Activated CD4-positive, alpha-beta memory T cell treated with anti-CD3 and anti-CD28 coated beads for 36 hours (primary cell): ENCODE measurements at regions not wholly inside any gene's neighbourhood (a gene's known extent, or its start where the extent isn't known, plus 50 kb on each side); places are given as distances from the start of the nearest gene placed in this dataset.

Experiments used
- CTCF ChIA-PET: fragments of 350-600 bp; sonication (Branson Sonifier 250); formaldehyde crosslinking; loops from one replicate; lab custom pipeline; 2021; ENCODE audit warnings: antibody characterized with exemption, inconsistent platforms; lab: Charles Lee
- POLR2A ChIA-PET: fragments of 350-600 bp; sonication (Branson Sonifier 250); formaldehyde crosslinking; loops from one replicate; lab custom pipeline; 2021; ENCODE audit warnings: antibody characterized with exemption; lab: Charles Lee
- DNase-seq: peaks from one replicate; pipeline ENCODE4 v3.0.0-alpha.2; 2020
- H3K27ac Mint-ChIP-seq: one replicate; pipeline ENCODE4 v1.8.0; 2021; ENCODE audit warnings: mixed read lengths
- H3K27me3 Mint-ChIP-seq: one replicate; pipeline ENCODE4 v1.8.0; 2021; ENCODE audit warnings: mixed read lengths
- H3K36me3 Mint-ChIP-seq: one replicate; pipeline ENCODE4 v1.8.0; 2021; ENCODE audit warnings: mixed read lengths
- H3K4me1 Mint-ChIP-seq: one replicate; pipeline ENCODE4 v1.8.0; 2021; ENCODE audit warnings: low read depth, mixed read lengths
- H3K4me3 Mint-ChIP-seq: one replicate; pipeline ENCODE4 v1.8.0; 2021; ENCODE audit warnings: mild to moderate bottlenecking, mixed read lengths
- H3K9me3 Mint-ChIP-seq: one replicate; pipeline ENCODE4 v1.8.0; 2021; ENCODE audit warnings: mixed read lengths
- intact Hi-C: fragments of 100-400 bp; cut with micrococcal nuclease; formaldehyde crosslinking; loops from one replicate; pipeline ENCODE4 v1.15.1; 2023

- CTCF ChIA-PET: no interaction called here
These were observed 157.1 kb downstream of the TLE1 start for GRCh38 chr9:81532251-81532650.

DNA sequence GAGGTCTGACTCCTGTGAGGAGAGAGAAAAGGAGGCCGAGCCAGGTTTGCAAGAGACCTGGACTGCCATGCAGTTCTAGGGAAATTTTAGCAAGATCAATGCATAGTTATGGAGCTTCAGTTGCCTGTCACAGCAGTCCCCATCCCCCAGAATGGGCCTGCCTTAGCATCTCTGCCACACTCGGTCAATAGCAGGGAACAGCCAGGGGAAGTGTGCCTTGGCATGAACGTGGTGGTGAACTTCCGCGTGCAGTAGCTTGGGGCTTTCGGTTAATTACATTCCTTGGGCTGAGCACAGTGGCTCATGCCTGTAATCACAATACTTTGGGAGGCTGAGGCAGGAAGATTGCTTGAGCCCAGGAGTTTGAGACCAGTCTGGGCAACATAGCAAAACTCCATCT lies 157.8 kb downstream of the TLE1 start:
- Mint-ChIP-seq H3K9me3 (peaks cover 2% of the 10 kb centered on the region), H3K4me1 (no peaks in the 10 kb centered on the region), H3K4me3 (no peak overlapping the region), H3K36me3 (no peaks in the 10 kb centered on the region), H3K27ac (no peak overlapping the region), H3K27me3 (peaks cover 2% of the 10 kb centered on the region)
- POLR2A ChIA-PET: no interaction called here
- intact Hi-C loops: no loop called here
- DNase-seq: no peak
- CTCF ChIA-PET: no interaction called here

More at GRCh38 chr9:81532251-81532650, 157.1 kb downstream of the TLE1 start:
- DNase-seq: no peak
- no peak overlapping the region for H3K4me3 Mint-ChIP-seq
- no peaks in the 10 kb centered on the region for H3K4me1 Mint-ChIP-seq
- no peak overlapping the region for H3K27ac Mint-ChIP-seq
- H3K27me3 Mint-ChIP-seq: peaks cover 2% of the 10 kb centered on the region
- POLR2A ChIA-PET: no interaction called here
- no peaks in the 10 kb centered on the region for H3K36me3 Mint-ChIP-seq
- H3K9me3 Mint-ChIP-seq: peaks cover 2% of the 10 kb centered on the region
- intact Hi-C loops: no loop called here

DNA sequence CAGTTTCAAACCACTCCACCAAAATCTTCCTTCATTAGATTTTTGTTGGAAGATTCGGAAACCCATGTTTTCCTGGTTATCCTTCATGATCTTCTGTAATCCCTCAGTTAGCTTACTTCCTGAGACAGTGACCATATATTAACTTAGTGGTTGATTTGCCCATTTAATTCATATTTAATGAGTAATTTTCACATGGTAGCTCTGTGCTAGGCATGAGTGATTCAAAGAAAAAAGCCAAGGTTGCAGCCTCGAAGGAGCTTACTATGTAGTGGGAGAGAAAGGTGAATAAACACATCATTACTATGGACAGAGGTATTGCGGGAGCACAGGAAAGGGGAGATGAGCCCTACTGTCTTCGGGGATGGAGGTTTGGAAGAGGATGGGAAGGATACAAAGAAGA lies 158.5 kb downstream of the TLE1 start:
- CTCF ChIA-PET: no interaction called here
- no peaks in the 10 kb centered on the region for H3K36me3 Mint-ChIP-seq
- no peak overlapping the region for H3K4me3 Mint-ChIP-seq
- H3K27me3 Mint-ChIP-seq: peaks cover 2% of the 10 kb centered on the region
- intact Hi-C loops: no loop called here
- no peaks in the 10 kb centered on the region for H3K4me1 Mint-ChIP-seq
- no peak for DNase-seq
- H3K27ac Mint-ChIP-seq: no peak overlapping the region
- H3K9me3 Mint-ChIP-seq: peaks cover 2% of the 10 kb centered on the region
- POLR2A ChIA-PET: no interaction called here

DNA sequence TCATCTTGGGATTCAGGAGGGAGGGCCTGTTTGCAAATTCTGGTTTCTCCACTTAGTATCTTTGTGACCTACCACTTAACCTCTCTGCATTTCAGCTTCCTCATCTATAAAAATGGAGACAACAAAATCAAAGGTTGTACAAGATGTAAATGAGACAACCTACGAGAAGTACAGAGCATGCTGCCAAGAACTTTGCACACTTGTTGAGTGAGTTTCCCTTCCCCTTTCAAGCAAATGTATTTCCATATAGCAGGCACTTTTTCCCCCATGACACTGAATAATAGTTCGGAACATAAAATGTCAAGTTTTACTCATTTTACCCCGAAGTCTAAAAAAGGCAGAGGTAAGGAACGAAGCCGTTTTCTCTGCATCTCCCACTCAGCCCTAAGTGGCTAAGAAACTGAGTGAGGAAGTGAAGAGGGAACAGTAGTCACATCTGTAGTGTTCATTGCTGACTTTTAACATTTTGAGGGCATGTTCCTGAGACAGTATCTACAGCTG lies 159.0 kb downstream of the TLE1 start:
- ChIA-PET POLR2A (no interaction called here), CTCF (no interaction called here)
- H3K4me3 Mint-ChIP-seq: no peak overlapping the region
- peaks cover 2% of the 10 kb centered on the region for H3K9me3 Mint-ChIP-seq
- H3K36me3 Mint-ChIP-seq: no peaks in the 10 kb centered on the region
- intact Hi-C loops: no loop called here
- H3K27ac Mint-ChIP-seq: no peak overlapping the region
- no peaks in the 10 kb centered on the region for H3K4me1 Mint-ChIP-seq
- DNase-seq: no peak
- H3K27me3 Mint-ChIP-seq: peaks cover 2% of the 10 kb centered on the region

GRCh38 chr9:81529556-81530193 lies 159.7 kb downstream of the TLE1 start:
- no peak for DNase-seq
- ChIA-PET CTCF (no interaction called here), POLR2A (no interaction called here)
- H3K4me3 Mint-ChIP-seq: no peak overlapping the region
- H3K9me3 Mint-ChIP-seq: peaks cover 2% of the 10 kb centered on the region
- intact Hi-C loops: loop anchor here (10.0 kb wide), 1 partner anchor 155 kb away; the partner anchor contains the start of gene TLE1
- H3K36me3 Mint-ChIP-seq: no peaks in the 10 kb centered on the region
- H3K4me1 Mint-ChIP-seq: no peaks in the 10 kb centered on the region
- peaks cover 2% of the 10 kb centered on the region for H3K27me3 Mint-ChIP-seq
- H3K27ac Mint-ChIP-seq: no peak overlapping the region

GRCh38 chr9:81526587-81526986 lies 162.8 kb downstream of the TLE1 start:
- Mint-ChIP-seq H3K4me3 (no peak overlapping the region), H3K36me3 (no peaks in the 10 kb centered on the region), H3K9me3 (peaks cover 2% of the 10 kb centered on the region), H3K4me1 (no peaks in the 10 kb centered on the region), H3K27ac (no peak overlapping the region), H3K27me3 (peaks cover 2% of the 10 kb centered on the region)
- no peak for DNase-seq
- ChIA-PET CTCF (no interaction called here), POLR2A (no interaction called here)
- intact Hi-C loops: loop anchor here (10.0 kb wide), 1 partner anchor 158 kb away; the partner anchor contains the start of gene TLE1

DNA sequence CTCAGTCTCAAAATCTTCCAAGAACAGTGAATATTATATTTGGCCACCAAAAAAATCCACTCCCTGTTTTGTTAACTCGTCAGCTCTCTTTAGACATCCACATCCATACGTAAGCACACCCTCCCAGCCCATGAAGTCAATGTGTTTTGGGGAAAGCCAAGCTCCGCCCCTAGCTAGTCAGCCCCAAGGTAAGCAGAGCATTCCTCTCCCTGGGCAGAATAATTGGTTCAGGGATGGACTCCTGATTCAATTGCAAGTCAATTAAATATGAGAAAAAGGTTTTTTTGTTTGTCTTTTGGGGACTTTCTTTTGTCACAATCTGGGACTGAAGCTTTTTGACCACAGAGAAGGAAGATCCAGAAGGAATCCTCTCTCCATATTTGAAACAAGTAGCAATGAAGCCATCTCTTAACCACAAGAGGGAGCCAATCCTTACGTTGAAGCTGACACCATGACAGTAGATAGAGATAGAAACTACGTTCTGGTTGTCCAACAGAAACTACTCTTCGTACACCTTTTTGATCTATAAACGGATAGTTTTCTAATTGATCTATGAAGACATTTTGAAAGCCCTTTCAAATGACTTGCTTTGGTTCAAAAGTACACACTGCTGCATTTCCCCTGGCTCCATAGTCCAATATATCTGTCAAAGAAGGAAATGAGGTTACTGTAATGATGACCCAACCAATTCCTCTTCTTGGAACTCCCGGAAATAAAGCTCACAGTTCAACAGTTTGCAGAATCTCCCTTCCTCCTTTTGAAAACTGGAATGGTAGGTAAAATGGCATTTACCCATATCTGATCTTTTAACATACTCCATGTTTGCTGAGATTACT lies 166.4 kb downstream of the TLE1 start:
- H3K36me3 Mint-ChIP-seq: no peaks in the 10 kb centered on the region
- no peak for DNase-seq
- no peak overlapping the region for H3K4me3 Mint-ChIP-seq
- ChIA-PET POLR2A (no interaction called here), CTCF (no interaction called here)
- peaks cover 10% of the 10 kb centered on the region for H3K9me3 Mint-ChIP-seq
- H3K27me3 Mint-ChIP-seq: no peaks in the 10 kb centered on the region
- H3K27ac Mint-ChIP-seq: no peak overlapping the region
- H3K4me1 Mint-ChIP-seq: no peaks in the 10 kb centered on the region
- intact Hi-C loops: loop anchor here (10.0 kb wide), 1 partner anchor 162 kb away; the partner anchor contains the start of gene TLE1

DNA sequence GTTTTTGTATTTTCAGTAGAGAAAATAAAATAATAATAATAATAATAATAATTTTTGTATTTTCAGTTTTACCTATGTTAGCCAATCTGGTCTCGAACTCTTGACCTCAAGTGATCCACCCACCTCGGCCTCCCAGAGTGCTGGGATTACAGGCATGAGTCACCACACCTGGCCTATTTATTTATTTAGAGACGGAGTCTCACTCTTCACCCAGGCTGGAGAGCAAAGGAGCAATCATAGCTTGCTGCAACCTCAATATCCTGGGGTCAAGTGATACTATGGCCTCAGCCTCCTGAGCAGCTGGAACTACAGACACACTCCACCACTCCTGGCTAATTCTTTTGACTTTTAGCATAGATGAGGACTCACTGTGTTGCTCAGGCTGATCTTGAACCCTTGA lies 167.5 kb downstream of the TLE1 start:
- POLR2A ChIA-PET: no interaction called here
- Mint-ChIP-seq H3K4me3 (no peak overlapping the region), H3K4me1 (no peaks in the 10 kb centered on the region), H3K27me3 (no peaks in the 10 kb centered on the region), H3K36me3 (no peaks in the 10 kb centered on the region), H3K27ac (no peak overlapping the region), H3K9me3 (peaks cover 8% of the 10 kb centered on the region)
- CTCF ChIA-PET: no interaction called here
- intact Hi-C loops: loop anchor here (10.0 kb wide), 1 partner anchor 163 kb away; the partner anchor contains the start of gene TLE1
- DNase-seq: no peak

DNA sequence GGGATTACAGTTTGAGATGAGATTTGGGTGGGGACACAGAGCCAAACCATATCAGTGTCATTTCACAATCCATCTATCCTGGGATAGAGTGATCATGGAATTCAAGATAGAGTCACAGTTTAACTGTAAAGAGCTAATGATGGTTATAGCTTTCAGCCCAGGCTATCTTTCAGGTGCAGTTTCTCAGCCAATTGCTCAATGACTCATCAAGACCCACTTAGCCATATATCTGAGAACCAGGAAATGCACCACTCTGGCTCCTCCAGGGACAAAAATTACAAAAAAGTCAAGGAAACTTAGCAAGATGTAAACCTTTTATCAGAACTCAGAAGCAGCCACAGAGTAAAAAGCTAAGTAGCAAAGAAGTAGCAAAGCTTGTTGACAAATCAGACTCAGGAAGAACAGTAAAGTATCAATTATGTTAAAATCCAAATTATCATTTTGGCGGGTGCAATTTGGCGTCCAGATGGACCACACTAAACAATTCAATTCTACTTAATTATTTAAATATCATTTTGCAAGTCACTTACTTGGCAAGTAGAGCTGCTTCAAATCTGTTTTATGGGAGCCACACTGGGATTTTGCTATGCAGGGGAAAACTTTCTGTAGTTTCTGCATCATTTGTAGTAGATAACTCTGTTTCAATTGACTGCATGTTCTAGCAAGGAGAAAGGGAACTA lies 169.4 kb downstream of the TLE1 start:
- ChIA-PET CTCF (no interaction called here), POLR2A (no interaction called here)
- Mint-ChIP-seq H3K27me3 (no peaks in the 10 kb centered on the region), H3K4me3 (no peak overlapping the region), H3K4me1 (no peaks in the 10 kb centered on the region), H3K27ac (no peak overlapping the region), H3K9me3 (peaks cover 8% of the 10 kb centered on the region), H3K36me3 (no peaks in the 10 kb centered on the region)
- intact Hi-C loops: loop anchor here (10.0 kb wide), 1 partner anchor 165 kb away; the partner anchor contains the start of gene TLE1
- DNase-seq: no peak

DNA sequence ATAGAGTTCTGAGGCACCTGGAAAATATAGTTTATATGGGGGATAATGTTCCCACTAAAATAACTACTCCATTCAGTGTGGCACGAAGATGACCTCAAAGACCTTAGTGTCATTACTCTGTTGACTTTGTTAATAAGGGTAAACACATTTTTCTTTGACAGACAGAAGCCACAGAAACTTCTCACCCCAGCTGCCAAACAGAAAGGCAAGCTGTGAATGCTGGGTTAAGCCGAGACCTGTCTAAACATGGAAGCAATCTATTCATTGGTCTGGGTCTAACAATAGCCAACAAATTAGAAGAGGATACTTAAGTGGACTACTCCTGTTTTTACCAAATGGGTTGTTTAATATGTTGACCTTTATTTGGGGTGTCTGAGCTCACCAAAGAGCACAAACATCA lies 171.4 kb downstream of the TLE1 start:
- intact Hi-C loops: no loop called here
- no peak overlapping the region for H3K4me3 Mint-ChIP-seq
- no peaks in the 10 kb centered on the region for H3K4me1 Mint-ChIP-seq
- DNase-seq: no peak
- no peak overlapping the region for H3K27ac Mint-ChIP-seq
- ChIA-PET CTCF (no interaction called here), POLR2A (no interaction called here)
- H3K27me3 Mint-ChIP-seq: no peaks in the 10 kb centered on the region
- peaks cover 13% of the 10 kb centered on the region for H3K9me3 Mint-ChIP-seq
- H3K36me3 Mint-ChIP-seq: no peaks in the 10 kb centered on the region

GRCh38 chr9:81513059-81513458 lies 176.3 kb downstream of the TLE1 start:
- Mint-ChIP-seq H3K36me3 (no peaks in the 10 kb centered on the region), H3K9me3 (peaks cover 12% of the 10 kb centered on the region)
- POLR2A ChIA-PET: no interaction called here

DNA sequence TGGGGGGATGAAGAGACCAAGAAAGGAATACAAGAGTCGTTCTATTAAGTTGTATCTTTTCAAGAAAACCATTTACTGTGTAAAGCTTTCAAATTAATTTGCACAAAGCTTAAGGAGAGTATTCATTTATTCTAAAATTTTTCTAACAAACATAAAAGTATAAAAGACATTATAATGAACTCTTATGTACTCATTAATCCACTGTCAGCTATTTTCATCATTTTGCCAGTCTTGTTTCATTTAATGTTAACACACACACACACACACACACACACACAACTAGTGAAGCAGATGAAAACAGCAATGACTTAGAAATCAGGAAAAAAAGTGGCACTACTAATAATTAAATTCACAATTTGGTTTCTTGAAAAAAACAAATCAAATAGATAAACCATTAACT lies 176.7 kb downstream of the TLE1 start:
- no peaks in the 10 kb centered on the region for H3K36me3 Mint-ChIP-seq
- intact Hi-C loops: no loop called here
- no peak overlapping the region for H3K27ac Mint-ChIP-seq
- CTCF ChIA-PET: no interaction called here
- no peaks in the 10 kb centered on the region for H3K4me1 Mint-ChIP-seq
- POLR2A ChIA-PET: no interaction called here
- H3K9me3 Mint-ChIP-seq: peaks cover 12% of the 10 kb centered on the region
- no peak for DNase-seq
- H3K27me3 Mint-ChIP-seq: no peaks in the 10 kb centered on the region
- H3K4me3 Mint-ChIP-seq: no peak overlapping the region

More at GRCh38 chr9:81513059-81513458, 176.3 kb downstream of the TLE1 start:
- no peaks in the 10 kb centered on the region for H3K27me3 Mint-ChIP-seq
- no peak for DNase-seq
- H3K4me1 Mint-ChIP-seq: no peaks in the 10 kb centered on the region
- no peak overlapping the region for H3K27ac Mint-ChIP-seq
- intact Hi-C loops: no loop called here
- H3K4me3 Mint-ChIP-seq: no peak overlapping the region
- CTCF ChIA-PET: no interaction called here
